SU-DHL-6 (cell line): ENCODE measurements at regions not wholly inside any gene's neighbourhood (a gene's known extent, or its start where the extent isn't known, plus 50 kb on each side); places are given as distances from the start of the nearest gene placed in this dataset.

Experiments
- CTCF ChIP-seq: fragments of 200-600 bp; sonication (generic); IDR thresholded peaks from one replicate; pipeline ENCODE4 v1.5.1; 2017; ENCODE audit warnings: antibody characterized with exemption, mild to moderate bottlenecking, low read length, moderate library complexity; ENCODE audit not compliant: insufficient read depth, poor library complexity, severe bottlenecking
- EZH2phosphoT487 ChIP-seq: fragments of 200-600 bp; sonication (generic), shearing (Covaris generic); conservative IDR thresholded peaks from 2 replicates; pipeline ENCODE4 v1.6.1; 2018; ENCODE audit warnings: mild to moderate bottlenecking, antibody characterized with exemption, low read length, moderate library complexity, mixed read lengths

GRCh38 chr9:14006386-14007187 lies 307.4 kb downstream of the NFIB start:
- TF ChIP-seq CTCF (no peak), EZH2phosphoT487 (no peak)
